HG03025 (cell line): ENCODE measurements at regions not wholly inside any gene's neighbourhood (a gene's known extent, or its start where the extent isn't known, plus 50 kb on each side); places are given as distances from the start of the nearest gene placed in this dataset.
"Not testable (repeated sequence)": the region's sequence is repeated elsewhere in the genome, so short reads cannot be mapped to it uniquely, and the experiment has no call there.

Experiments
- ATAC-seq: cut with Tn5 transposase; IDR thresholded peaks from one replicate; pipeline ENCODE4 v1.9.1; 2021; ENCODE audit warnings: mild to moderate bottlenecking, moderate library complexity; ENCODE audit not compliant: unreplicated experiment, low FRiP score

DNA sequence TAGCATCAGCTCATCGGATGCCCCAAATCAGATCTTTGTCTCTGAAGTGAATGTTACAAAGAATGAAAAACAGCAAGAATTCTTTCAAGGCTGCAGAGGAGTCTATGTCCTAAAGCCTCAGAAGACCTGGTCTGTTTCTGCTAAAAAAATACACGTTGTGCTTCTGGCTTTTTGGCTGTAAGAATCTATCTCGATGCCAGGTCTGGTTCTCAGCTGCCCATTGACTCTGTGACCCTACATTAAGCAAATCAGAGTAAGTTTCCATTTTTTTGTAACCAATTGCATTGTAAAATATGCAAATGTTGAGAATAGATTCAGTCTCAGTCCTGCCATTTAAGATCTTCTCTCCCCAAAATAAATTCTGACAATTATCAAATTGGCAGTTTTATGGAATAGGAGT is 705.4 kb downstream of the RFPL4B start:
- ATAC-seq, result no peak

- ATAC-seq, result no peak
Measured at GRCh38 chr6:113055061-113055460, 707.9 kb downstream of the RFPL4B start.

- ATAC-seq, result no peak
Measured at GRCh38 chr6:113055998-113056397, 708.9 kb downstream of the RFPL4B start.

GRCh38 chr6:113057567-113058053 is 710.5 kb downstream of the RFPL4B start:
- ATAC-seq, result no peak

- ATAC-seq, result no peak
Measured at GRCh38 chr6:113060664-113061063, 713.5 kb downstream of the RFPL4B start.

GRCh38 chr6:113065611-113066010 is 718.5 kb downstream of the RFPL4B start:
- no peak for ATAC-seq

DNA sequence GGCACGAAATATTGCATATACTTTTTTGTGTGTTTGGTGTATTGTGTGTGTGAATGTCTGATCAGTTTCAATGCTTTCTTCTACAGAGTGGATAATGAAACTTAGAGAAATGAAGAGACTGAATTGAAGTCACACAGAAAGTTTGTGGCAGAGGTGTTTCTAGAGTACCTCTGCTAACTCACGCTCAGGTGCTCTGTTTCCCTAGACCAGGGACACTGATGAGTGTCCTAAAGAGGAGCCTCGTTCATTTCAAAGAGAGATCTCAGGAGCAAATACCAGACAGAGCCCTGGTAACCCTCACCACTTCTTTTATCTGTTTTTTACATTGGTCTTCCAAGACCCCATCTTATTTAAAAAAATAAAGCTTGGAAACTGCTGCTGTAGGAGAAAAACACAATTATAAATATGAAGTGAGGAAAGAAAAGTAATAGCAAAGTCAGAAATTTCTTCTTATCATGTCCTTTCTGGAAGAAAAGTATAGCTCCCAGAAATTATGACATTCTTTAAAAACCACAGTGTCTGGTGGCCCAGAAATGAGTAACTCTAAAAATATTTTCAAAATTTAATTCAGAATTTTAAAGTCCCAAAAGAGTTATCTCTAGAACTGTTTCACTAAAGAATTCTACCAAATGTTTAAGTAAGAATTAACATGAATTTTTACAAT is 720.6 kb downstream of the RFPL4B start:
- ATAC-seq, result no peak

DNA sequence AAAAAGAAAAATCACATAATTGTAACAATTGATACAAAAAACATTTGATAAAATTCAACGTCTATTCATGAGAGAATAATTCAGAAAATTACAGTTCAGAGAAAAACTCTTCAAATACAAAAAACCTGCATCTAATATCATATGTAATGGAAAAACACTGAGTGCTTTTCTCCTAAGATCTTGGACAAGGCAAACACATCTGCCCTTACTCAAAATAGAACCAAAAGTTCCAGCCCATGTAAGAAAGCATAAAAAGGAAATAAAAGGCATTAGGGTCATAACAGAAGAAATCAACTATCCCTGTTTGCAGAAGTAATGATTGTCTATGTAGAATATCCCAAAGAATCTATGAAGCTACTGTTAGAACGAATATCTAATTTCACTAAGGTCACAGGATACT is 721.4 kb downstream of the RFPL4B start:
- ATAC-seq, result no peak

- not testable (repeated sequence) for ATAC-seq
Measured at GRCh38 chr6:113070681-113071080, 723.6 kb downstream of the RFPL4B start.

DNA sequence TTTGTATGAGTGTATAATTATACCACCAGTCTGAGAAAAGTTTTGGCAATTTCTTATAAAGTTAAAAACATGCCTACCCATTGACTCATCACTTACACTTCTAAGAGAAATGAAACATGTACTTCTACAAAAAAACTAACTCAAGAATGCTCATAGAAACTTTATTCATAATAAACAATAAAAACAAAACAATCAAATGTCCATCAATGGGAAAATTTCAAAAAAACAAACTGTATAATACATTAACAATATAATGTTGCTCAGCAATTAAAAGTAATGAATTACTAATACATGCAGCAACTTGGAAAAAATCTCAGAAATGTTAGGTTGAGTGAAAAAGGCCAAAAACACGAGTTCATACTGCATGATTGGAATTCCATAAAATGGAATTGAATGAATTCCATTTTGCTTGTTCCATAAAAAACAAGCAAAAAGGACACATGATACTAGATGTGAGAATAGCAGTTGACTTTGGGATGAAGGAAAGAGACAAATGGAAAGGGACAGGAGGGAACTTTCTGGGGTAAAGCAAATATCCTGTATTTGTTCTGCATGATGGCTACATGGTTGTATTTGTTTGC is 726.6 kb downstream of the RFPL4B start:
- no peak for ATAC-seq

DNA sequence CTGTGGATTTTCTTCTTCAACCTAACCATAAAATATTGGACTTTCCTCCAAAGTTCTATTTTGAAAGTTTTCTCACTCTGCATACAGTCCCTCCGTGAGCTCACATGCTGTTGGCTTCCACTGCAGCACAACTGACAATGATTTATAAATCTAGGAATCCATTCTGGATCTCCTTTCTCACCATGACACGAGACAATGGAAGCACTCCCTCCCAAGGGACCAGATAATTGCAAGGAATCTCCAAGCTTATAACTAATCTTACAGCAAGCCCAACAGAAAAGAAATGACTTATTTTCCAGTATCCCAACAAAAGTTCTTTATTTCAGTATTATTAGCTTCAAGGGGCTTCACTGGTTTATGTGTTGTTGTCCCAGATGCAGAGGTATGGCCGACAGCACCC is 729.0 kb downstream of the RFPL4B start:
- no peak for ATAC-seq

DNA sequence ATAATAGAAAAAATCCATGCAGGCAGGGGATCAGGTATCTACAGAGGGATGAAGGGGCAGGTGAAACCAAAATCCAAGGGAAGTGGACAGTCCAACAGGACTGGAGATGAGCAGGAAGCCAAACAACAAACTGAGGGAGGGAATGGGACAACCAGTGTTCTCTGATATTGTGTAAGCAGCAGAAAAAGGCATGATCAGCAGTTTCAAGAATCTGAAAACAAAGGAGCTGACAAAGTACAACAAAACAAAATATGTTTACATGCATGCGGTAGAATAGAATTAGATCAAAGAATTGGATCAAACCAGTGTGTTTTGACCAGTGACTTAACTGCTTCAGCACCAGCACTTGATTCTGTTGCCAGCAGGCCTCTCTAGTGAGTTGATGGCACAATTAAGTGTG is 729.7 kb downstream of the RFPL4B start:
- ATAC-seq, result no peak

- no peak for ATAC-seq
Measured at GRCh38 chr6:113077794-113078193, 730.7 kb downstream of the RFPL4B start.

DNA sequence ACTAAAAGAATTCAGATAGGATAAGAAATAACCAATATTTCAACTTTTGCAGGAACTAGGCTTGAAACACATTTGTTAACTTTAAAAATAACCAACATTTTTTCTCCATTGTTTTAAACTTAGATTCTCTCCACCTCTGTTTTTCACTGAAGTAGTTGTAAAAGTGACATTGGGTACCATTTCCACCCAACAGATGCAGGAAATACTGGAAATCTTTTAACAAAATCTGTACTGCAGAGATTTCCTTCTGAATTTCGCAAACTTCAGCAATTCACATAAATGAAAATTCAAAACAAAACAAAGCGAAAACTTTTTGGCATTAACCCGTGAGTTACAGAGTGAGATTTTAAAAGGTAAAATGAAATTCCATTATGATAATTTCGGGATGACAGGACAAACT is 731.7 kb downstream of the RFPL4B start:
- ATAC-seq, result no peak

DNA sequence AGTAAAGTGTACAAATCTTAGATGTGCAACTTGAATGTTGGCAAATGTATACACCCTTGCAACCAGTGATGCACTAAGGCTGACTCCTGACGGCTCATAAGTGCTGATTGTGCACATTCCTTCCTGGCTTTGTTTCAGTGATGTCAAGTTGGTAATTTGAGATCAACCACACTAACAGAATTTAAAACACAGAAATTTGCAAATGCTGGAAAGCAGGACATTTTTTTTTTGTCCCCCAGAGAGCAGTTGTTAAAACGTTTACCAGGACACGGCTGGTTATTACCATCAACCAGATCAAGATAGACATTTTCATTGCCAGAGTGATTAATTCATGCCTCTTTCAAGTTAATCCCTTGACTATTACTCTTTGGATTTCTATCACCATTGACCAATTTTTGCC is 735.6 kb downstream of the RFPL4B start:
- ATAC-seq, result no peak

- ATAC-seq, result no peak
Measured at GRCh38 chr6:113083947-113084346, 736.8 kb downstream of the RFPL4B start.

GRCh38 chr6:113089056-113089455 is 741.9 kb downstream of the RFPL4B start:
- no peak for ATAC-seq

DNA sequence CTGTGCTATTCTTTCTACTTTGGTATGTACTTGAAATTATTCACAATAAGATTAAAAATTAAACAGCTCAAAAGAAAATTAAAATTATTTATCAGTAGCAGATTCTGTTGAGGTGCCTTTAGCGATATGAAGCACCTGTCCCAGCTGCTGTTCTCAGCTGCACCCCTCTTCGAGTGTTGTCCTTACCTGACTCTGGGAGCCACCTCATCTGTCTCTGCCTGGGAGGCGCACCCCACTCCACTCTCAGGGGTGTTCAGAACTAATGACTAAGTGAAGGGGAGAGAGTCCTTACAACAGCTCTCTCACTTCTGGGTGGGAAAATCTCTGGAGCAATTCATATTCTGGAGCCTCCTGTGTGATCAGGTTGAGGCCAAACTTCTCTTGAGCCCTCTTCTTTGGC is 745.7 kb downstream of the RFPL4B start:
- ATAC-seq, result no peak

GRCh38 chr6:113094779-113095178 is 747.6 kb downstream of the RFPL4B start:
- ATAC-seq, result no peak

DNA sequence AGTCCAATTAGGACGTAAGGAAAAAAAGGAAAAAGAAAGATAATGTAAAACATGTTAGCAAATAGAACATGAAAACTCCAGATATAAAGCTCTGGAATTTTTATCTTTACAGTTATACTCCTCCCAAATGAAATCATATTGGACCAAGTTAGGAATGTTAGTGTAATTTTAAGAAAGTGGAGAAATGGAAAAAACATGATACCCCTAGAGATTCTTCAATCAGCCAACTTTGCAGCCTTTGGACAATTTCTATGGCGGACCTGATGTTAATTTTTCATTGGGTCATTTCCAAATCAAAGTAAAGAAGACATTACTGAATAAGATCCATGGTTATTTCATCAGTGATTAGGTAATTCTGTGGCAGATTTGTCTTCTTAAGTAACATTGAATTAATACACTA is 748.7 kb downstream of the RFPL4B start:
- no peak for ATAC-seq

DNA sequence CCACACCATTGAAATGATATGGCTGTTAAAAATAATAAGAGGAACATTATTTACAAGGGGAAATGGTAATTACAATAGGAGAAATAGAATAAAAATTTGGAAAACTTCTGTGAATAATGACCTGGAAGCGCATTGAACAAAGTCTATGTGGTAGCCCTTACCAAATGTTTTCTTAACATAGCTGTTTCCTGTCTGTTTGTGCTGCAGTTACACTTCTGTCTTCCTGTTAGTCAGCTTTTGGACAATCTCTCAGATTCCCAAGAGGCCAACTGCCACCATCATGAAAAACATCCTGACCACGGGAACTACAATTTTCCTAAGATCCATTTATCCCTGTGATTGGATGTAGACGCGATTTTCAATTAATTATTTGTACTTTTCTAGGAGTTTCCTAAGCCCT is 754.4 kb upstream of the MARCKS start:
- ATAC-seq, result no peak

- no peak for ATAC-seq
Measured at GRCh38 chr6:113103634-113104361, 753.3 kb upstream of the MARCKS start.
